Glomerular visceral epithelial cell (primary cell): ENCODE measurements at regions not wholly inside any gene's neighbourhood (a gene's known extent, or its start where the extent isn't known, plus 50 kb on each side); places are given as distances from the start of the nearest gene placed in this dataset.

Source experiments
- DNase-seq: peaks from one replicate; pipeline ENCODE4 v3.0.0-alpha.2; 2016; ENCODE audit errors: extremely low spot score

- no peak for DNase-seq
Observed at GRCh38 chr1:108050911-108051629, 86.1 kb upstream of the VAV3 start.

GRCh38 chr1:108050158-108050557, 85.2 kb upstream of the VAV3 start:
- no peak for DNase-seq

- DNase-seq, result peak; percentile 36
Observed at GRCh38 chr1:108049178-108049819, 84.3 kb upstream of the VAV3 start.

GRCh38 chr1:108048301-108049177, 83.6 kb upstream of the VAV3 start:
- no peak for DNase-seq

- DNase-seq, result no peak
Observed at GRCh38 chr1:108047085-108047484, 82.1 kb upstream of the VAV3 start.

GRCh38 chr1:108046026-108046425, 81.0 kb upstream of the VAV3 start:
- no peak for DNase-seq

- DNase-seq, result no peak
Observed at GRCh38 chr1:108045460-108045859, 80.5 kb upstream of the VAV3 start.

- DNase-seq, result no peak
Observed at GRCh38 chr1:108044318-108044717, 79.3 kb upstream of the VAV3 start.

GRCh38 chr1:108043707-108044106, 78.7 kb upstream of the VAV3 start:
- no peak for DNase-seq

GRCh38 chr1:108042610-108043009, 77.6 kb upstream of the VAV3 start:
- DNase-seq, result no peak

- DNase-seq, result no peak
Observed at GRCh38 chr1:108041360-108042142, 76.6 kb upstream of the VAV3 start.

GRCh38 chr1:108038653-108039236, 73.8 kb upstream of the VAV3 start:
- no peak for DNase-seq

GRCh38 chr1:108036796-108037562, 72.0 kb upstream of the VAV3 start:
- DNase-seq, result peak; percentile 30

GRCh38 chr1:108034396-108034795, 69.4 kb upstream of the VAV3 start:
- no peak for DNase-seq

- DNase-seq, result no peak
Observed at GRCh38 chr1:108033550-108033951, 68.6 kb upstream of the VAV3 start.

- no peak for DNase-seq
Observed at GRCh38 chr1:108028841-108029388, 63.9 kb upstream of the VAV3 start.

GRCh38 chr1:108027389-108027788, 62.4 kb upstream of the VAV3 start:
- DNase-seq, result no peak

GRCh38 chr1:108017698-108018097, 52.7 kb upstream of the VAV3 start:
- DNase-seq, result peak; percentile 23

- DNase-seq, result peak; percentile 97
Observed at GRCh38 chr1:108016451-108016920, 51.5 kb upstream of the VAV3 start.
